VCaP (cell line): ENCODE measurements at regions not wholly inside any gene's neighbourhood (a gene's known extent, or its start where the extent isn't known, plus 50 kb on each side); places are given as distances from the start of the nearest gene placed in this dataset.

ENCODE experiments used
- H3K27ac ChIP-seq: fragments of 450-650 bp; 2 replicates; pipeline ENCODE4 v1.5.1; 2017
- CTCF ChIP-seq: fragments of 450-650 bp; conservative IDR thresholded peaks from 2 replicates; pipeline ENCODE4 v1.5.1; 2017; ENCODE audit warnings: mild to moderate bottlenecking, moderate library complexity

DNA sequence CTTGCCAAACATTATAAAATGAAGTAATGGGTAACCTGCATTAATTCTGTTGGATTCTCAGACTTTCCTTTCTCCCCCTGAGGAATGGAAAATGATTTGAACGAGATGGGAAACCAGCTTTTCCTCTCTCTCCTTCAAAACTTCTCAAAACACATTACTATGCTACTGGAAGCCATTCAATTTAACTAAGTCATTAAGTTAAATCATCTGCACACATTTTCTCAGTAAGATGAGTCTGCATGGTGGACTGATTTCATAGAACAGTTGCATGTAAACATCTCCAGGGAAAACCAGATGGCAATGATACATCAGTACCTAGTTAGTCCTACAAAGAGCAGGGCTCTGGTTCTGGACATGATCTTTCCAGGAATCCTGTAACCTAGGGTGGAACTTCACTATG, 59.9 kb downstream of the BMP4 start:
- no peak overlapping the region for H3K27ac ChIP-seq

GRCh38 chr14:53894456-53894855, 62.2 kb downstream of the BMP4 start:
- TF ChIP-seq CTCF = no peak
- H3K27ac ChIP-seq = no peak overlapping the region

More for the DNA sequence above, 59.9 kb downstream of the BMP4 start:
- no peak for TF ChIP-seq CTCF

- no peak overlapping the region for H3K27ac ChIP-seq
- TF ChIP-seq CTCF = no peak
Observed at GRCh38 chr14:53893374-53893773, 63.3 kb downstream of the BMP4 start.

DNA sequence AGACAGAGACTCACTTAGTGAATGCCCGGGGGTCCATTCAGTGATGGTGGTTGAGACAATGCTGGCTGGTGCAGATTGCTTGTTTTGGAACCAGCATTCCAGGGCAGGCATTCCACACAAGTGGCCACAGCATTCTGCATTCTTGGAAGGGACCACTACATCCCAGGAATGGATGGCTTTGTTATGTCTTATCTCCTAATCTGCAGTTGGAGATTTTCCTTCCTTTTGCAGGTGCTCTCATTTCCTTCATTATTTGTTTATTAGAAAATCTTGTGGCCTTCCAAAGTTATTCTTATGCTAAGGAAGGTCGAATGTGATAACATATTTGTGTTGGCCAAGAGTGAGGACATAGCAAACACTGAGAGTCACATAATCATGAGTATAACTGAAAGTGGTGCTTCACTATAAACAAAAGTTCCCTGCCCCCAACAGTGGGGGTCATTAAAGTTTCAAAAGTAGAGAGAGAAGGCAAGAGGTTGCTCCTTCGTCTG, 66.0 kb downstream of the BMP4 start:
- TF ChIP-seq CTCF = no peak
- H3K27ac ChIP-seq = no peak overlapping the region

DNA sequence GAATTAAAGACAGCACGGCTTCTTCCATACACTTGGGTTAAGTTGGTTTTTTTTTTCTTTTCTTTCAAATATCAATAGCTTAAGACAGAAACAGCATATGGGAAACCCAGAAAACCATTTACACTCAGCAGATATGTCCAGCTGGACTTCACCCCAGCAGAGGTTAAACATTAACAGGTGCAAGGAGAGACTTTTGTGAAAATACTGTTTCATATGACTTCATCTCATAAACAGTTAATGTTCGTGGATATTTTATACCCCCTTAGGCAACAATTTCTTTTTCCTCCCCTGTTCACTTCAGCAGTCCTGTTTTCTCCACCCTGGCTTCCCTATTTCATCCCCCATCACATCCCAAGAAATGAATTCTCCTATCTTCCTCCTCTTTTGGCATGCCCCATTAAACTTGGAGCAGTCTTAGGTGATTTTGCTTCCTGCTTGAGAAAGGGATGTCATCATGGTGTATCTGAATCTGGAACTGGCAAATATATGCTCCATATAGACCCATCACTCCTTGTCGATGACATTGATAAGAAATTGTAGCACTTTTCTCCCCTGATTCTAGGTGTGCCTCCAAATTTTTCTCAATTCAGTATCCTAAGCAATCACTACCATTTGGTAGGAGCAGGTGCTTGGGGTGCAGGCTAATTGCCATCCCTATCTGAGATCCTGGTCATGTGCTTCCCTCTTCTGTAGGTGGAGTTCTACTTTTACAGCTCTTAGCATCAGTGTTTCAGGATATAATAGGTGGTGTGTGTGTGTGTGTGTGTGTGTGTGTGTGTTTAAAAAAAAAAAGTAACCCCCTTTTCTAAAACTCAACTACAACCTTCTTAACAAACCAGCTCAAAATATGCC, 67.9 kb downstream of the BMP4 start:
- no peak overlapping the region for H3K27ac ChIP-seq
- TF ChIP-seq CTCF = no peak

DNA sequence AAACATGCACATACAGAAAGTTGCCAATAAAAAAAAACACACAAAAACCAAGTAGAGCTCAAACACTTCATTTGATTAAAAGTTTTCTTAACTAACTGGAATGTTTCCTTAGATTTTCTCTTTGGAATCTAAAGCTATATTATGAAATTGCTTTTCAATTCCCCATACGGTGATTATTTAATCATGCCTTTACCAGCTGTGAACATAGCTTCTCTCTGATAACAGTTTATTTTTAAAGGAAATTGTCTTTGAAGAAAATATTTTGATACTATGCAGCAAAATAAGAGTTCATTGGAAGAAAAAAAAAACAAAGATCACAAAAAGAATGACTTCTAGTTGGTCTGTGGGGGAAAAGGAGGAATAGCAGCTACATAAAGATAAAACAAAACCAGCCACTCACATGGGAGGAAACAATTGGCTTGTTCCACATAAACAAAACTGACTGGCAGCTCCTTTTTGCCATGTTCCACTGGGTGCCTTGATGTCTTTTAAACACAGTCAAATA, 71.4 kb downstream of the BMP4 start:
- no peak overlapping the region for H3K27ac ChIP-seq
- no peak for TF ChIP-seq CTCF

- TF ChIP-seq CTCF = no peak
- H3K27ac ChIP-seq = no peak overlapping the region
Observed at GRCh38 chr14:53884601-53885000, 72.0 kb downstream of the BMP4 start.
